K562 (cell line): ENCODE measurements at regions not wholly inside any gene's neighbourhood (a gene's known extent, or its start where the extent isn't known, plus 50 kb on each side); places are given as distances from the start of the nearest gene placed in this dataset.

Experiments
- ATAC-seq: fragments of 200-7000 bp; cut with Tn5 transposase; 3 replicates; pipeline ENCODE4 v1.9.1; 2020; ENCODE audit warnings: moderate library complexity
- BruUV-seq: library from RNA; stranded (reverse); fragments of 400-500 nt; replicated peaks from 2 replicates; lab custom pipeline; 2021; lab: Mats Ljungman, UMichigan
- CTCF ChIA-PET: fragments of 300-600 bp; formaldehyde crosslinking; extraction: SDS; loops from one replicate; lab custom pipeline; 2021; ENCODE audit warnings: low intra/inter-chr PET ratio; lab: Yijun Ruan, JAX
- POLR2A ChIA-PET: fragments of 300-600, 350-650 bp; sonication (Branson Sonifier 250); formaldehyde crosslinking; extraction: SDS; loops from one replicate; lab custom pipeline; 2021; ENCODE audit warnings: antibody characterized with exemption, inconsistent platforms; lab: Yijun Ruan, JAX
- DNase-seq, 4 experiments: peaks; one replicate each; pipeline versions ENCODE4 v3.0.0 to v3.0.0-alpha.2; 2011 to 2018; ENCODE audit warnings: low spot score in 3 of 4, mixed read lengths in 3 of 4; ENCODE audit errors: extremely low read depth in 1 of 4
- FAIRE-seq: peaks from 2 replicates; lab custom pipeline; 2011; peaks lifted over from hg19 to GRCh38; lab: Jason Lieb, UNC
- H2AFZ ChIP-seq: 2 replicates; pipeline ENCODE4 v1.6.0; 2011; ENCODE audit warnings: low read depth, low read length, control low read depth, inconsistent platforms
- H3K27ac ChIP-seq: fragments of 200-600 bp; 3 replicates; pipeline ENCODE4 v1.8.0; 2011; ENCODE audit warnings: low read depth, mild to moderate bottlenecking, control low read depth, inconsistent platforms, low read length, moderate library complexity, mixed read lengths; ENCODE audit errors: extremely low read depth
- H3K27me3 ChIP-seq, 2 experiments: fragments of 300-600 bp in 1 of 2; 2 replicates in 1 of 2; 3 replicates in 1 of 2; pipeline versions ENCODE4 v1.6.0 to v1.8.0; 2011; ENCODE audit warnings: inconsistent platforms in 2 of 2, low read length in 2 of 2, mild to moderate bottlenecking in 1 of 2, mixed read lengths in 1 of 2, moderate library complexity in 1 of 2; ENCODE audit not compliant: control insufficient read depth in 2 of 2, insufficient read depth in 2 of 2
- H3K36me3 ChIP-seq: fragments of 300-600 bp; 3 replicates; pipeline ENCODE4 v1.8.0; 2011; ENCODE audit warnings: mild to moderate bottlenecking, low read length, inconsistent platforms; ENCODE audit not compliant: control insufficient read depth, insufficient read depth
- H3K4me1 ChIP-seq, 2 experiments: fragments of 200-600 bp in 1 of 2; replicated peaks in 1 of 2; 2 replicates in 1 of 2; 3 replicates in 1 of 2; pipeline versions ENCODE4 v1.5.1 to v1.8.0; 2011; ENCODE audit warnings: inconsistent platforms in 2 of 2, low read length in 2 of 2, mild to moderate bottlenecking in 1 of 2, mixed read lengths in 1 of 2, moderate library complexity in 1 of 2; ENCODE audit not compliant: control insufficient read depth in 2 of 2, insufficient read depth in 2 of 2
- H3K4me2 ChIP-seq: 2 replicates; pipeline ENCODE4 v1.6.1; 2011; ENCODE audit warnings: low read length, control low read depth, inconsistent platforms, mixed read lengths; ENCODE audit not compliant: insufficient read depth
- H3K4me3 ChIP-seq: fragments of 200-600 bp; sonication (generic), shearing (Covaris generic); 2 replicates; pipeline ENCODE4 v1.5.1; 2016; ENCODE audit warnings: control low read depth, inconsistent platforms
- H3K79me2 ChIP-seq: fragments of 200-600 bp; 3 replicates; pipeline ENCODE4 v1.8.0; 2011; ENCODE audit warnings: low read length, inconsistent platforms; ENCODE audit not compliant: control insufficient read depth, insufficient read depth
- H3K9ac ChIP-seq, 2 experiments: 2 replicates each; pipeline versions ENCODE4 v1.6.0 to v1.6.1; 2011; ENCODE audit warnings: low read depth in 2 of 2, low read length in 2 of 2, control low read depth in 1 of 2, inconsistent platforms in 1 of 2, mild to moderate bottlenecking in 1 of 2, mixed read lengths in 1 of 2; ENCODE audit not compliant: insufficient read depth in 1 of 2
- H3K9me1 ChIP-seq: one replicate; pipeline ENCODE4 v1.6.0; 2011; ENCODE audit warnings: inconsistent platforms, mild to moderate bottlenecking, low read length, moderate library complexity; ENCODE audit not compliant: control insufficient read depth, insufficient read depth
- H3K9me3 ChIP-seq: replicated peaks from 2 replicates; pipeline ENCODE4 v1.5.1; 2011; ENCODE audit warnings: low read depth, low read length, inconsistent platforms; ENCODE audit not compliant: control insufficient read depth, insufficient read depth
- H4K20me1 ChIP-seq: replicated peaks from 2 replicates; pipeline ENCODE4 v1.6.1; 2011; ENCODE audit warnings: low read length, inconsistent platforms, mixed read lengths; ENCODE audit not compliant: control insufficient read depth, insufficient read depth
- ARHGAP35 ChIP-seq: fragments of 450-650 bp; IDR thresholded peaks from 2 replicates; pipeline ENCODE4 v1.6.1; 2018; ENCODE audit not compliant: partially characterized antibody
- HBP1 ChIP-seq: fragments of 450-650 bp; formaldehyde crosslinking; IDR thresholded peaks from 2 replicates; pipeline ENCODE4 v1.4.0; 2022; ENCODE audit warnings: missing genetic modification characterization
- HNRNPH1 ChIP-seq: fragments of 200-400 bp; formaldehyde crosslinking; optimal IDR thresholded peaks from 2 replicates; pipeline ENCODE3; 2017; ENCODE audit warnings: low read depth, mild to moderate bottlenecking, low read length, moderate library complexity
- NR2C1 ChIP-seq, 2 experiments: fragments of 450-650 bp; IDR thresholded peaks; 2 replicates each; pipeline ENCODE4 v1.6.1; 2017; ENCODE audit warnings: mild to moderate bottlenecking in 2 of 2, antibody characterized with exemption in 1 of 2, inconsistent platforms in 1 of 2, missing compliant biosample characterization in 1 of 2, missing genetic modification characterization in 1 of 2
- TBP ChIP-seq: optimal IDR thresholded peaks from 2 replicates; pipeline ENCODE3; 2011; ENCODE audit warnings: low read depth, low read length, improper control_type of control experiment
- ZNF121 ChIP-seq: sonication (generic); formaldehyde crosslinking; conservative IDR thresholded peaks from 2 replicates; pipeline ENCODE4 v1.8.0; 2022; ENCODE audit warnings: missing genetic modification reagents
- ZNF124 ChIP-seq: sonication (generic); formaldehyde crosslinking; IDR thresholded peaks from 2 replicates; pipeline ENCODE4 v1.8.1; 2022; ENCODE audit warnings: missing genetic modification reagents
- WGBS: fragments of 100-300 bp; shearing (Covaris generic); methylation state at CpG from one replicate; pipeline ENCODE4 v1.1.6; 2016; ENCODE audit warnings: low coverage, mixed read lengths; ENCODE audit not compliant: insufficient coverage; ENCODE audit errors: missing lambda C conversion rate; 5-methylcytosine and 5-hydroxymethylcytosine counted together
- in situ Hi-C: fragments of 300-500 bp; cut with MboI; formaldehyde crosslinking; loops from 4 replicates; pipeline ENCODE4 v1.15.0; 2018; ENCODE audit warnings: inconsistent platforms, mixed read lengths
- intact Hi-C: fragments of 100-400 bp; cut with micrococcal nuclease; formaldehyde crosslinking; loops from 2 replicates; pipeline ENCODE4 v1.14.2; 2022
- TF ChIP-seq, protein P1 (sequence below), 3 experiments: fragments of 200-800 bp in 1 of 3; fragments of 250-450 bp in 1 of 3; fragments of 450-650 bp in 1 of 3; sonication (Bioruptor Pico) in 1 of 3; sonication (Bioruptor generic) in 1 of 3; formaldehyde crosslinking in 1 of 3; IDR thresholded peaks; 2 replicates each; pipeline versions ENCODE4 v1.6.1 to v1.8.0; 2016 to 2022; ENCODE audit warnings: mild to moderate bottlenecking in 2 of 3, missing genetic modification characterization in 2 of 3, missing compliant biosample characterization in 1 of 3, moderate library complexity in 1 of 3
- TF ChIP-seq, protein P2 (sequence below): fragments of 250-450 bp; sonication (Bioruptor Pico); IDR thresholded peaks from 2 replicates; pipeline ENCODE4 v1.8.0; 2021; ENCODE audit warnings: moderate library complexity, mild to moderate bottlenecking, inconsistent platforms

DNA sequence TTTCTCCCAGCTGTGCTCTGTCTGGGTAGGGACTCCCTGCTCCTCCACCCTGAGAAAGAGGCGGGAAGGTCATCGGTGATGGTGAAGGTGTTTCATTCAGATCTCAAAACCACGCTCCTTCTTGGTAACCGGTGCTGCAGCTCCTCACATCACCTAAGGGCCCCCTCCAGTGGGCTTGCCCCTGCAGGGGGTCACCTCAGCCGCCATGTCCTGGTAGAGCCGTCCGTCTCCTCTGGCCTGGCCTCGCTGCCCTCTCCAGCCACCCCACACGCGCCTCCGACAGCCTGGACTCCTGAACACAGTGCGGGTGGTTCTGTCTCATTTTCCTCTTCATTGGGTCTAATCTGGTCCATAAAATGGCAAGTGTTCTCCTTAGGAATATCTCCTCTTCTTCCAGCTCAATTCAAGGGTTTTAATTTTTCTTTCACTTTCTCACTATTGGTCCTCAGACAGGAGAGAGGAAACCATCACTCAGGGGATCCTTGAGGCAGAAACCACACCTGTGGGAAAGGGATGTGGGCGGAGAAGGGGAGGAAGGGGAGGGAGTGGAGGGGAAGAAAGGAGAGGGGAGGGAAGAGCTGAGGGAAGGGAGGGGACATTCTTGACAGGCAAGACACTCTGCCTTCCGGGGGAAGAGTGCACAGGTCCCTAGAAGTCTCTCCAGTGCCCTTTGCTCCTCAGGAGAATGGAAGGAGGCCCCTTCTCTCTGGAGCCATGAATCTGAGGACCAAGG lies 1338.4 kb downstream of the TBC1D22A start:
- Histone ChIP-seq H3K4me2 (no peak overlapping the region), H3K79me2 (no peaks in the 10 kb centered on the region), H3K9me3 (no peaks in the 10 kb centered on the region)
- in situ Hi-C loops = no loop called here
- POLR2A ChIA-PET = no interaction called here
- TF ChIP-seq NR2C1 (IDR thresholded peaks at IDR 0.05) (no peak), NR2C1 (tag; IDR thresholded peaks at IDR 0.05) (no peak), ZNF121 (CRISPR knock-in tag) (no peak), HBP1 (CRISPR knock-in tag) (no peak), TBP (no peak), HNRNPH1 (no peak), ZNF124 (CRISPR knock-in tag) (no peak), ARHGAP35 (no peak)
- TF ChIP-seq, protein P1, sequence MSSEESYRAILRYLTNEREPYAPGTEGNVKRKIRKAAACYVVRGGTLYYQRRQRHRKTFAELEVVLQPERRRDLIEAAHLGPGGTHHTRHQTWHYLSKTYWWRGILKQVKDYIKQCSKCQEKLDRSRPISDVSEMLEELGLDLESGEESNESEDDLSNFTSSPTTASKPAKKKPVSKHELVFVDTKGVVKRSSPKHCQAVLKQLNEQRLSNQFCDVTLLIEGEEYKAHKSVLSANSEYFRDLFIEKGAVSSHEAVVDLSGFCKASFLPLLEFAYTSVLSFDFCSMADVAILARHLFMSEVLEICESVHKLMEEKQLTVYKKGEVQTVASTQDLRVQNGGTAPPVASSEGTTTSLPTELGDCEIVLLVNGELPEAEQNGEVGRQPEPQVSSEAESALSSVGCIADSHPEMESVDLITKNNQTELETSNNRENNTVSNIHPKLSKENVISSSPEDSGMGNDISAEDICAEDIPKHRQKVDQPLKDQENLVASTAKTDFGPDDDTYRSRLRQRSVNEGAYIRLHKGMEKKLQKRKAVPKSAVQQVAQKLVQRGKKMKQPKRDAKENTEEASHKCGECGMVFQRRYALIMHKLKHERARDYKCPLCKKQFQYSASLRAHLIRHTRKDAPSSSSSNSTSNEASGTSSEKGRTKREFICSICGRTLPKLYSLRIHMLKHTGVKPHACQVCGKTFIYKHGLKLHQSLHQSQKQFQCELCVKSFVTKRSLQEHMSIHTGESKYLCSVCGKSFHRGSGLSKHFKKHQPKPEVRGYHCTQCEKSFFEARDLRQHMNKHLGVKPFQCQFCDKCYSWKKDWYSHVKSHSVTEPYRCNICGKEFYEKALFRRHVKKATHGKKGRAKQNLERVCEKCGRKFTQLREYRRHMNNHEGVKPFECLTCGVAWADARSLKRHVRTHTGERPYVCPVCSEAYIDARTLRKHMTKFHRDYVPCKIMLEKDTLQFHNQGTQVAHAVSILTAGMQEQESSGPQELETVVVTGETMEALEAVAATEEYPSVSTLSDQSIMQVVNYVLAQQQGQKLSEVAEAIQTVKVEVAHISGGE (CRISPR knock-in tag; IDR thresholded peaks at IDR 0.05) = no peak
- TF ChIP-seq, protein P2, sequence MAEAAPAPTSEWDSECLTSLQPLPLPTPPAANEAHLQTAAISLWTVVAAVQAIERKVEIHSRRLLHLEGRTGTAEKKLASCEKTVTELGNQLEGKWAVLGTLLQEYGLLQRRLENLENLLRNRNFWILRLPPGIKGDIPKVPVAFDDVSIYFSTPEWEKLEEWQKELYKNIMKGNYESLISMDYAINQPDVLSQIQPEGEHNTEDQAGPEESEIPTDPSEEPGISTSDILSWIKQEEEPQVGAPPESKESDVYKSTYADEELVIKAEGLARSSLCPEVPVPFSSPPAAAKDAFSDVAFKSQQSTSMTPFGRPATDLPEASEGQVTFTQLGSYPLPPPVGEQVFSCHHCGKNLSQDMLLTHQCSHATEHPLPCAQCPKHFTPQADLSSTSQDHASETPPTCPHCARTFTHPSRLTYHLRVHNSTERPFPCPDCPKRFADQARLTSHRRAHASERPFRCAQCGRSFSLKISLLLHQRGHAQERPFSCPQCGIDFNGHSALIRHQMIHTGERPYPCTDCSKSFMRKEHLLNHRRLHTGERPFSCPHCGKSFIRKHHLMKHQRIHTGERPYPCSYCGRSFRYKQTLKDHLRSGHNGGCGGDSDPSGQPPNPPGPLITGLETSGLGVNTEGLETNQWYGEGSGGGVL (CRISPR knock-in tag) = no peak
- TF ChIP-seq, all 486 proteins: peak for 0
- ATAC-seq (no peak), FAIRE-seq (no peak), DNase-seq (no peak)
- WGBS = 0% methylated on average over 10 of the region's 14 CpGs
- no peak overlapping the region for H3K9ac ChIP-seq
- H3K36me3 ChIP-seq = no peaks in the 10 kb centered on the region
- no peaks in the 10 kb centered on the region for H3K4me1 ChIP-seq
- intact Hi-C loops = no loop called here
- no peak overlapping the region for H3K27ac ChIP-seq
- CTCF ChIA-PET = no interaction called here
- no peaks in the 10 kb centered on the region for H3K9me1 ChIP-seq
- no TSS peak for BruUV-seq
- H3K27me3 ChIP-seq = peaks cover 0 to 7% of the 10 kb centered on the region in 2 experiments; a peak in 1 of 5 replicates
- no peak overlapping the region for H3K4me3 ChIP-seq
- no peak overlapping the region for H2AFZ ChIP-seq
- H4K20me1 ChIP-seq = 0 out of 2 replicates have a peak, but pooled peaks cover 3% of the 10 kb centered on the region
